Karpas-422 (cell line): ENCODE measurements at regions not wholly inside any gene's neighbourhood (a gene's known extent, or its start where the extent isn't known, plus 50 kb on each side); places are given as distances from the start of the nearest gene placed in this dataset.

Source experiments
- DNase-seq: peaks from one replicate; pipeline ENCODE4 v3.0.0-alpha.2; 2015
- H2AFZ ChIP-seq: fragments of 200-600 bp; sonication (generic); 2 replicates; pipeline ENCODE4 v1.6.1; 2014; ENCODE audit warnings: antibody characterized with exemption, low read length, mixed read lengths
- H3K27ac ChIP-seq: fragments of 200-600 bp; sonication (generic); 2 replicates; pipeline ENCODE4 v1.5.1; 2014; ENCODE audit warnings: mild to moderate bottlenecking, low read length, moderate library complexity
- H3K27me3 ChIP-seq: fragments of 200-600 bp; sonication (generic); 2 replicates; pipeline ENCODE4 v1.6.1; 2014; ENCODE audit warnings: low read length, mixed read lengths
- H3K36me3 ChIP-seq: fragments of 200-600 bp; sonication (generic); 2 replicates; pipeline ENCODE4 v1.6.1; 2014; ENCODE audit warnings: low read length, mixed read lengths; ENCODE audit not compliant: insufficient read depth
- H3K4me1 ChIP-seq: fragments of 200-600 bp; sonication (generic); 2 replicates; pipeline ENCODE4 v1.6.1; 2014; ENCODE audit warnings: mild to moderate bottlenecking, low read length, mixed read lengths
- H3K4me2 ChIP-seq: fragments of 200-600 bp; sonication (generic); 2 replicates; pipeline ENCODE4 v1.6.1; 2014; ENCODE audit warnings: low read length, low read depth, mild to moderate bottlenecking; ENCODE audit not compliant: poor library complexity, severe bottlenecking
- H3K4me3 ChIP-seq: fragments of 200-600 bp; sonication (generic); 2 replicates; pipeline ENCODE4 v1.5.1; 2014; ENCODE audit warnings: mild to moderate bottlenecking, antibody characterized with exemption, low read length, mixed read lengths
- H3K79me2 ChIP-seq: fragments of 200-600 bp; sonication (generic); 2 replicates; pipeline ENCODE4 v1.6.1; 2014; ENCODE audit warnings: mild to moderate bottlenecking, low read length, mixed read lengths
- H3K9ac ChIP-seq: fragments of 200-600 bp; sonication (generic); 2 replicates; pipeline ENCODE4 v1.6.0; 2014; ENCODE audit warnings: low read length
- H3K9me2 ChIP-seq: fragments of 200-600 bp; sonication (generic), shearing (Covaris generic); replicated peaks from 2 replicates; pipeline ENCODE4 v1.6.0; 2014; ENCODE audit warnings: mild to moderate bottlenecking, low read length, moderate library complexity; ENCODE audit not compliant: insufficient read depth
- H3K9me3 ChIP-seq: fragments of 300-700, 200-600 bp; sonication (generic); 2 replicates; pipeline ENCODE4 v1.6.1; 2014; ENCODE audit warnings: low read length, mixed read lengths
- H4K20me1 ChIP-seq: fragments of 200-600 bp; sonication (generic); 2 replicates; pipeline ENCODE4 v1.6.1; 2014; ENCODE audit warnings: mild to moderate bottlenecking, antibody characterized with exemption, low read length, low read depth; ENCODE audit not compliant: insufficient read depth

- H2AFZ ChIP-seq, result no peak overlapping the region
- H3K27me3 ChIP-seq, result no peaks in the 10 kb centered on the region
- no peak overlapping the region for H3K4me3 ChIP-seq
- DNase-seq, result no peak
- no peaks in the 10 kb centered on the region for H4K20me1 ChIP-seq
- no peaks in the 10 kb centered on the region for H3K36me3 ChIP-seq
- no peak overlapping the region for H3K27ac ChIP-seq
- no peak overlapping the region for H3K9ac ChIP-seq
- H3K79me2 ChIP-seq, result no peaks in the 10 kb centered on the region
- no peaks in the 10 kb centered on the region for H3K4me1 ChIP-seq
- no peaks in the 10 kb centered on the region for H3K9me2 ChIP-seq
- H3K9me3 ChIP-seq, result no peaks in the 10 kb centered on the region
- no peak overlapping the region for H3K4me2 ChIP-seq
These were observed 494.2 kb downstream of the MTRR start for GRCh38 chr5:8363138-8363537.

- H3K9ac ChIP-seq, result no peak overlapping the region
These were observed 497.3 kb downstream of the MTRR start for GRCh38 chr5:8366266-8366665.

DNA sequence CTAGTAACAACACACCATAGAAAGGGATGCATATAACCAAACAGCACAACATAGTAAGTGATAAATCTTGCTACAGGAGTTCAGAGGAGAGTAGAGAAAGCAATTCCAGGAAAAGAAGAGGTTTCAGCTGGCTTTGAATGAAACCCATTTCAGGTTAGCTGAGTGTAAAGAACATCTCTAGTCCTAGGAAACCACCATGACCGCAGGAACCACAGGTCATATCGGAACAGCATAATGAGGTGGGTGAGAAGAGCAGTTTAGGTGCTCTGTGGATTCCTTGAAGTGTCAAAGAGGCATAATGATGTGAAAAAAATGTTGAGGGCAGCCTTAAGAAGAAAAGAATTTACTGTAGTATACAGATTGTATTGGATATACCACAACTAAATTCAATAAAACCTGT lies 507.5 kb downstream of the MTRR start:
- Histone ChIP-seq H2AFZ (no peak overlapping the region), H3K9me2 (no peaks in the 10 kb centered on the region), H3K4me1 (no peaks in the 10 kb centered on the region), H3K27ac (no peak overlapping the region), H3K79me2 (no peaks in the 10 kb centered on the region), H3K9ac (no peak overlapping the region), H3K4me2 (no peak overlapping the region), H3K36me3 (no peaks in the 10 kb centered on the region), H3K27me3 (no peaks in the 10 kb centered on the region), H3K4me3 (no peak overlapping the region), H3K9me3 (peaks cover 11% of the 10 kb centered on the region), H4K20me1 (no peaks in the 10 kb centered on the region)
- DNase-seq, result no peak

More at GRCh38 chr5:8366266-8366665, 497.3 kb downstream of the MTRR start:
- Histone ChIP-seq H3K9me2 (no peaks in the 10 kb centered on the region), H3K79me2 (no peaks in the 10 kb centered on the region), H3K4me1 (no peaks in the 10 kb centered on the region), H3K9me3 (peaks cover 4% of the 10 kb centered on the region; the same call in 1 of the 2 replicates), H3K4me3 (no peak overlapping the region), H3K4me2 (no peak overlapping the region), H3K27ac (no peak overlapping the region), H2AFZ (no peak overlapping the region), H3K36me3 (no peaks in the 10 kb centered on the region), H4K20me1 (no peaks in the 10 kb centered on the region), H3K27me3 (no peaks in the 10 kb centered on the region)
- DNase-seq, result no peak

DNA sequence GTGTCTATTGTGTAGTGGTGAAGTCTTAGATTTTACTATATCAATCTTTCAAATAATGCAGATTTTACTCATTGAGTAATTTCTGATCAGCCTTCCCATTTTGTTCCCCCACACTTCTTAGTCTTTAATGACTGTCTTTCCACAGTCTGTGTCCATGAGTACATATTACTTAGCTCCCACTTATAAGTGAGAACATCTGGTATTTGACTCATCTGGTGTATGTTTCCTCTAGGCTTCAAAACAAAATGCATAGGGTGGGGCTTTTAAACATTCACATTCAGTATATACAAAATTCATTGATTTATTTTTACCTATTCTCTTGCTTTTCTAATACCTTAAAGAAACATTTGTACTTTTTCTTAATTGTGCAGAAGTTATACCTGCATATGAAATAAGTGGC lies 513.0 kb downstream of the MTRR start:
- no peak overlapping the region for H3K27ac ChIP-seq

DNA sequence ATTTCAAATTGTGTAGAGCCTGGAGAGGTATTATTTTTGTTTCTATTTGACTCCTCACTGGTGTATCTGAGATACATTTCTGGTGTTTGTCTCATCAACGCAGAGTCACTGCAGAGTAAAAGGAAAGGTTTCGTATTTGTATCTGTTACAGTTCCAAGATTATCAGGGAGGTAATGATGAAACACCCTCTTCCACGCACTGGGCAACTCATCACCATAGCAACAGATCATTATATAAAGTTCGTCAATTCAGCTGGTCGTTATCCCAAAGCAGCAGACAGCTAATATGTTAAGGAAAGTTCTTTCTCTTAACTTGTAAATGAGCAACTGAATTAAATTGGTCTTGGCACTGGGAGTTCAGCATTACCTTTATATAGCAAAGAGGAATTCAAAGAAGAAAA lies 513.5 kb downstream of the MTRR start:
- H3K27me3 ChIP-seq, result no peaks in the 10 kb centered on the region
- H3K36me3 ChIP-seq, result no peaks in the 10 kb centered on the region
- no peaks in the 10 kb centered on the region for H3K79me2 ChIP-seq
- no peaks in the 10 kb centered on the region for H3K9me2 ChIP-seq
- no peak overlapping the region for H3K9ac ChIP-seq
- H3K27ac ChIP-seq, result no peak overlapping the region
- H3K9me3 ChIP-seq, result no peaks in the 10 kb centered on the region; the same call in 1 of the 2 replicates
- no peaks in the 10 kb centered on the region for H4K20me1 ChIP-seq
- H3K4me2 ChIP-seq, result no peak overlapping the region
- H3K4me1 ChIP-seq, result no peaks in the 10 kb centered on the region
- no peak overlapping the region for H3K4me3 ChIP-seq
- DNase-seq, result no peak
- H2AFZ ChIP-seq, result no peak overlapping the region

More for the DNA sequence above, 513.0 kb downstream of the MTRR start:
- Histone ChIP-seq H3K4me2 (no peak overlapping the region), H3K79me2 (no peaks in the 10 kb centered on the region), H3K27me3 (no peaks in the 10 kb centered on the region), H3K36me3 (no peaks in the 10 kb centered on the region), H3K4me1 (no peaks in the 10 kb centered on the region), H4K20me1 (no peaks in the 10 kb centered on the region), H3K9me2 (no peaks in the 10 kb centered on the region), H3K4me3 (no peak overlapping the region), H2AFZ (no peak overlapping the region), H3K9me3 (no peaks in the 10 kb centered on the region; the same call in 1 of the 2 replicates), H3K9ac (no peak overlapping the region)
- no peak for DNase-seq

GRCh38 chr5:8383616-8384015 lies 514.7 kb downstream of the MTRR start:
- no peaks in the 10 kb centered on the region for H3K36me3 ChIP-seq
- H3K9ac ChIP-seq, result no peak overlapping the region
- no peak overlapping the region for H3K4me3 ChIP-seq
- H3K9me2 ChIP-seq, result no peaks in the 10 kb centered on the region
- no peak overlapping the region for H3K4me2 ChIP-seq
- no peak overlapping the region for H3K27ac ChIP-seq
- no peak overlapping the region for H2AFZ ChIP-seq
- no peak for DNase-seq
- peaks cover 7% of the 10 kb centered on the region for H3K9me3 ChIP-seq
- no peaks in the 10 kb centered on the region for H3K4me1 ChIP-seq
- no peaks in the 10 kb centered on the region for H3K79me2 ChIP-seq
- no peaks in the 10 kb centered on the region for H4K20me1 ChIP-seq
- no peaks in the 10 kb centered on the region for H3K27me3 ChIP-seq

GRCh38 chr5:8386719-8387288 lies 517.9 kb downstream of the MTRR start:
- Histone ChIP-seq H3K36me3 (no peaks in the 10 kb centered on the region), H4K20me1 (no peaks in the 10 kb centered on the region), H3K4me1 (no peaks in the 10 kb centered on the region), H3K4me2 (no peak overlapping the region), H3K4me3 (no peak overlapping the region), H3K9ac (no peak overlapping the region), H3K27ac (no peak overlapping the region), H3K79me2 (no peaks in the 10 kb centered on the region), H3K9me2 (no peaks in the 10 kb centered on the region), H3K9me3 (peaks cover 12% of the 10 kb centered on the region), H2AFZ (no peak overlapping the region), H3K27me3 (no peaks in the 10 kb centered on the region)
- DNase-seq, result no peak

- Histone ChIP-seq H3K79me2 (no peaks in the 10 kb centered on the region), H4K20me1 (no peaks in the 10 kb centered on the region), H3K9me3 (peaks cover 12% of the 10 kb centered on the region), H2AFZ (no peak overlapping the region), H3K4me2 (no peak overlapping the region), H3K27ac (no peak overlapping the region), H3K9me2 (no peaks in the 10 kb centered on the region), H3K27me3 (no peaks in the 10 kb centered on the region), H3K4me3 (no peak overlapping the region), H3K4me1 (no peaks in the 10 kb centered on the region), H3K9ac (no peak overlapping the region), H3K36me3 (no peaks in the 10 kb centered on the region)
- DNase-seq, result no peak
These were observed 523.0 kb downstream of the MTRR start for GRCh38 chr5:8391911-8392310.

GRCh38 chr5:8393240-8393639 lies 524.3 kb downstream of the MTRR start:
- Histone ChIP-seq H3K27me3 (no peaks in the 10 kb centered on the region), H3K79me2 (no peaks in the 10 kb centered on the region), H3K9me2 (no peaks in the 10 kb centered on the region), H3K4me1 (no peaks in the 10 kb centered on the region), H4K20me1 (no peaks in the 10 kb centered on the region), H2AFZ (no peak overlapping the region), H3K4me2 (no peak overlapping the region), H3K4me3 (no peak overlapping the region), H3K36me3 (no peaks in the 10 kb centered on the region), H3K9me3 (peaks cover 11% of the 10 kb centered on the region), H3K9ac (no peak overlapping the region), H3K27ac (no peak overlapping the region)
- DNase-seq, result no peak
